ENCODE measurements at regions not wholly inside any gene's neighbourhood (a gene's known extent, or its start where the extent isn't known, plus 50 kb on each side); places are given as distances from the start of the nearest gene placed in this dataset.

DNA sequence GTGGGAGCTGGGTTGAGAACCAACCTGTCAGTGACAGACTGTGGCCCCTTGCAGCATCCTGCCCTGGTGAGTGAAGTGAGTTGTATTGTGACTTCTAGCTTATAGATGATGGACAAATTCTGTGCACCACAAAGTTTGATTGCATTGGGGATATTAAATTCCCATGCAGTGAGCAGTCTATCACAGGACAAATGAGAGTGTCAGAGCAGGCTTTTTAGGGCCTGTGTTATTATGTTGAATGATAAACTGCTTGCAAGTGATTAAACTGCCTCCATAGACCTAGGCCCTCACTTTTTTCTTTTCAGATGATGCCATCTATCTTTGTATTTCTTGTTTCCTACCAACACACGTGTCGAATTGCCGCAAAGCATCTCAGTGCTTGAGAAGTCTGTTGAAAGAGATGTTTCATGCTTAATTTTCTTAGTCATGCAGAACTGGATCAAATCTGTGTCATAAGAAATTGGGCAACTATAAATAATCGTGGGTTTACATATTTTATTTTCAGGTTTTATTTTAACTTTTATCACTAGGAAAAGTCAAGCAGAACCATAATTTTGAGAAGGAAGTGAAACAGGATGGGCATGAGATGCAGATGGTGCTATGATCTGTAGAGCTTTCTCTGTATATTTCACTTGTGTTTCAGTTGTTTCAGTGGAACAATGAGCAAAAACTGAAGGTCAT lies 199.2 kb downstream of the S1PR1 start:
- intact Hi-C loops (cut with DNase I), result no loop called here
- FAIRE-seq (no peak), DNase-seq (peak in 1 of 5 donors; percentile 11)

DNA sequence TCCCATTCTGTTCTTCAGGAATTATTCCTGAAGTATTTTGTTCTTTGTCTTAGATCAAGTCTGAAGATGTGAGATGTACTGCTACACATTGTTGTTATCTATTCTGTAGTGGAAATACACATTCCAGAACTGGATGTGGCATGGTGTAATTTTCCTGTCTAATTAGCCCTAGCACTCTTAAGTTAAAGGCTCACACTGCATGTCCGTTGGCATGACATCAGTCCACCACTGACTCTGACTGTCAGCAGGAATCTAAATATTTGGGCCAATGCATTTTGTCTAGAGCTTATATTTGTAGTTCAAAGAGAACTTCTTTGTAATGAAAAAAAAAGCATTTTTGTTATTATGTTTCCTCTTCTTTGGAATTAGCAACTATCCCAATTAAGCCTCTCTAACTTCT lies 201.0 kb downstream of the S1PR1 start:
- TF ChIP-seq, protein P1, sequence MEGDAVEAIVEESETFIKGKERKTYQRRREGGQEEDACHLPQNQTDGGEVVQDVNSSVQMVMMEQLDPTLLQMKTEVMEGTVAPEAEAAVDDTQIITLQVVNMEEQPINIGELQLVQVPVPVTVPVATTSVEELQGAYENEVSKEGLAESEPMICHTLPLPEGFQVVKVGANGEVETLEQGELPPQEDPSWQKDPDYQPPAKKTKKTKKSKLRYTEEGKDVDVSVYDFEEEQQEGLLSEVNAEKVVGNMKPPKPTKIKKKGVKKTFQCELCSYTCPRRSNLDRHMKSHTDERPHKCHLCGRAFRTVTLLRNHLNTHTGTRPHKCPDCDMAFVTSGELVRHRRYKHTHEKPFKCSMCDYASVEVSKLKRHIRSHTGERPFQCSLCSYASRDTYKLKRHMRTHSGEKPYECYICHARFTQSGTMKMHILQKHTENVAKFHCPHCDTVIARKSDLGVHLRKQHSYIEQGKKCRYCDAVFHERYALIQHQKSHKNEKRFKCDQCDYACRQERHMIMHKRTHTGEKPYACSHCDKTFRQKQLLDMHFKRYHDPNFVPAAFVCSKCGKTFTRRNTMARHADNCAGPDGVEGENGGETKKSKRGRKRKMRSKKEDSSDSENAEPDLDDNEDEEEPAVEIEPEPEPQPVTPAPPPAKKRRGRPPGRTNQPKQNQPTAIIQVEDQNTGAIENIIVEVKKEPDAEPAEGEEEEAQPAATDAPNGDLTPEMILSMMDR (IDR thresholded peaks at IDR 0.05; ENCODE audit: borderline replicate concordance, extremely low read depth, insufficient read depth), result no peak
- Histone ChIP-seq H3K27me3 (ENCODE audit: control insufficient read depth, insufficient read depth, low read length) (no peaks in the 10 kb centered on the region), H3K36me3 (ENCODE audit: control insufficient read depth in 2 of 3, insufficient read depth in 3 of 3, low read length in 3 of 3) (no peaks in the 10 kb centered on the region), H3K27ac (ENCODE audit: low read depth in 2 of 2, low read length in 2 of 2) (no peak overlapping the region), H3K4me3 (ENCODE audit: low read length in 3 of 3) (no peak overlapping the region), H3K9me3 (ENCODE audit: control insufficient read depth in 2 of 3, insufficient read depth in 1 of 3, low read length in 3 of 3) (no peaks in the 10 kb centered on the region), H3K9ac (ENCODE audit: low read length in 3 of 3) (no peak overlapping the region), H3K4me1 (ENCODE audit: control insufficient read depth in 2 of 3, insufficient read depth in 2 of 3, low read depth in 1 of 3, low read length in 3 of 3) (no peaks in the 10 kb centered on the region)
- FAIRE-seq (no peak), DNase-seq (peak in 1 of 5 donors; percentile 6)
- intact Hi-C loops (cut with DNase I), result no loop called here

More for the DNA sequence above, 199.2 kb downstream of the S1PR1 start:
- TF ChIP-seq, protein P1 (IDR thresholded peaks at IDR 0.05; ENCODE audit: borderline replicate concordance, extremely low read depth, insufficient read depth), result no peak
- no peaks in the 10 kb centered on the region for H3K27me3 ChIP-seq (ENCODE audit: control insufficient read depth, insufficient read depth, low read length)
- H3K9me3 ChIP-seq (ENCODE audit: control insufficient read depth in 2 of 3, insufficient read depth in 1 of 3, low read length in 3 of 3), result no peaks in the 10 kb centered on the region
- H3K27ac ChIP-seq (ENCODE audit: low read depth in 2 of 2, low read length in 2 of 2), result no peak overlapping the region
- no peak overlapping the region for H3K4me3 ChIP-seq (ENCODE audit: low read length in 3 of 3)
- H3K9ac ChIP-seq (ENCODE audit: low read length in 3 of 3), result no peak overlapping the region
- no peaks in the 10 kb centered on the region for H3K4me1 ChIP-seq (ENCODE audit: control insufficient read depth in 2 of 3, insufficient read depth in 2 of 3, low read depth in 1 of 3, low read length in 3 of 3)
- no peaks in the 10 kb centered on the region for H3K36me3 ChIP-seq (ENCODE audit: control insufficient read depth in 2 of 3, insufficient read depth in 3 of 3, low read length in 3 of 3)

DNA sequence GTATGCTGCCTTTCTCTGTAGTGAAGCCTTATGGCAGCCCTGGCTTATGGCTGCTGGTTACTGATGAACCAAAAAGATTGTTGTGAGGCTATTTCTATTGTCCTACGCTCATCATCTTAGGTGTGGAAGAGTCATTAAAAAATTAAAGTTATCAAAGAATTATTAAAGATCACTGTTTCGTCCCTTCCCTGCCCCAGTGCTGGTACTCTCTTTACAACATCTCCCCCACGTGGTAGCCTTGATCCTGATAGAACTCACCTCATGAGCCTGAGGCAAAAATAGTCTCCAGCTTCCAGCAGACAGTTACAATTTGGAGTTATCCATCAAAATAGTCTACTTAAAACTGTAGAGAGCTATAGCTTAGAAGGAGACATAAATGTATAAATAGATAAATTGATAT lies 201.5 kb downstream of the S1PR1 start:
- FAIRE-seq, result no peak

More for the DNA sequence above, 201.5 kb downstream of the S1PR1 start:
- Histone ChIP-seq H3K36me3 (ENCODE audit: control insufficient read depth in 2 of 3, insufficient read depth in 3 of 3, low read length in 3 of 3) (no peaks in the 10 kb centered on the region), H3K4me3 (ENCODE audit: low read length in 3 of 3) (no peak overlapping the region), H3K27me3 (ENCODE audit: control insufficient read depth, insufficient read depth, low read length) (no peaks in the 10 kb centered on the region), H3K4me1 (ENCODE audit: control insufficient read depth in 2 of 3, insufficient read depth in 2 of 3, low read depth in 1 of 3, low read length in 3 of 3) (no peaks in the 10 kb centered on the region), H3K27ac (ENCODE audit: low read depth in 2 of 2, low read length in 2 of 2) (no peak overlapping the region), H3K9me3 (ENCODE audit: control insufficient read depth in 2 of 3, insufficient read depth in 1 of 3, low read length in 3 of 3) (no peaks in the 10 kb centered on the region), H3K9ac (ENCODE audit: low read length in 3 of 3) (no peak overlapping the region)
- TF ChIP-seq, protein P1 (IDR thresholded peaks at IDR 0.05; ENCODE audit: borderline replicate concordance, extremely low read depth, insufficient read depth), result no peak
- DNase-seq, result peak in 1 of 5 donors; percentile 23
- intact Hi-C loops (cut with DNase I), result no loop called here
